Neural progenitor cell (in vitro differentiated cells): ENCODE measurements at regions not wholly inside any gene's neighbourhood (a gene's known extent, or its start where the extent isn't known, plus 50 kb on each side); places are given as distances from the start of the nearest gene placed in this dataset.

Experiments
- EZH2 ChIP-seq: fragments of 200-600 bp; sonication (generic); IDR thresholded peaks from 2 replicates; pipeline ENCODE4 v1.6.1; 2017; ENCODE audit warnings: antibody characterized with exemption, mild to moderate bottlenecking, moderate library complexity
- EZH2phosphoT487 ChIP-seq: fragments of 200-600 bp; sonication (generic); IDR thresholded peaks from 2 replicates; pipeline ENCODE4 v1.6.1; 2017; ENCODE audit warnings: antibody characterized with exemption
- TF ChIP-seq, protein P1 (sequence below): fragments of 200-600 bp; sonication (generic); IDR thresholded peaks from 2 replicates; pipeline ENCODE4 v1.5.1; 2017; ENCODE audit warnings: antibody characterized with exemption, mild to moderate bottlenecking

DNA sequence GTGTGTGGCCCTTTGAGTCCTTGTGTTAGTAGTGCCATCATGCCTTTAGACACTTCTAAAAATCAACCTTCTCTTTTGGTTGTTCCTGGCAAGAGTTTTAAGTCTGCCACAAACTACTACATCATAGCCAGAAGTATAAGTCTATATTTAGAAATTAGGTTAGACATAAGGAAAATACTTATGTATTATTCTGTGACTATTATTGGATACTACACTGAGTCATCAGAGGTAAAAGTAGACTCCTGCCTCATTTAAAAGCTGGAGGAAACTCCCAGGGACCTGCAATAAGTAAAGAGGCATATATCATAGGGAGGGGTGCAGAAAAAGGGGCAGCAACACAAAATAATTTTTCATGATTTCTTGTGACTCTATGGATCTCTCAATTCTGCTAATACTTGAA, 99.4 kb upstream of the OSR1 start:
- TF ChIP-seq, protein P1, sequence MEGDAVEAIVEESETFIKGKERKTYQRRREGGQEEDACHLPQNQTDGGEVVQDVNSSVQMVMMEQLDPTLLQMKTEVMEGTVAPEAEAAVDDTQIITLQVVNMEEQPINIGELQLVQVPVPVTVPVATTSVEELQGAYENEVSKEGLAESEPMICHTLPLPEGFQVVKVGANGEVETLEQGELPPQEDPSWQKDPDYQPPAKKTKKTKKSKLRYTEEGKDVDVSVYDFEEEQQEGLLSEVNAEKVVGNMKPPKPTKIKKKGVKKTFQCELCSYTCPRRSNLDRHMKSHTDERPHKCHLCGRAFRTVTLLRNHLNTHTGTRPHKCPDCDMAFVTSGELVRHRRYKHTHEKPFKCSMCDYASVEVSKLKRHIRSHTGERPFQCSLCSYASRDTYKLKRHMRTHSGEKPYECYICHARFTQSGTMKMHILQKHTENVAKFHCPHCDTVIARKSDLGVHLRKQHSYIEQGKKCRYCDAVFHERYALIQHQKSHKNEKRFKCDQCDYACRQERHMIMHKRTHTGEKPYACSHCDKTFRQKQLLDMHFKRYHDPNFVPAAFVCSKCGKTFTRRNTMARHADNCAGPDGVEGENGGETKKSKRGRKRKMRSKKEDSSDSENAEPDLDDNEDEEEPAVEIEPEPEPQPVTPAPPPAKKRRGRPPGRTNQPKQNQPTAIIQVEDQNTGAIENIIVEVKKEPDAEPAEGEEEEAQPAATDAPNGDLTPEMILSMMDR: no peak
- no peak for TF ChIP-seq EZH2
- TF ChIP-seq EZH2phosphoT487: no peak
